ENCODE measurements at regions not wholly inside any gene's neighbourhood (a gene's known extent, or its start where the extent isn't known, plus 50 kb on each side); places are given as distances from the start of the nearest gene placed in this dataset.

DNA sequence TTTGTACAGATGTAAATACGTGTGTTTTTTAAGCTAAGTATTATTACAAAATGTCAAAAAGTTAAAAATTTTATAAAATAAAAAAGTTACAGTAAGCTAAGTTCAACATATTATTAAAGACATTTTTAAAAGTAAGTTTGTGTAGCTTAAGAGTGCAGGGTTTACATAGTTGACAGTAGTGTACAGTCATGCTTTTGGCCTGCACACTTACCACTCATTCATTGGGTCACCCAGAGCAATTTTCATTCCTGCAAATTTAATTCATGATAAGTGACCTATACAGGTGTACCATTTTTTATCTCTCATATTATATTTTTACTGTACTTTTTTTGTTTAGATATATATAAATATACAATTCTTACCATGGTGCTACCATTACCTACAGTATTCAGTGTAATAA, 769.9 kb upstream of the SLITRK6 start:
- no peaks in the 10 kb centered on the region for H3K36me3 Mint-ChIP-seq
- H3K27me3 Mint-ChIP-seq (ENCODE audit: low read depth), result no peaks in the 10 kb centered on the region
- H3K27ac Mint-ChIP-seq, result no peak overlapping the region
- H3K4me3 Mint-ChIP-seq, result no peak overlapping the region
- no peak for DNase-seq (ENCODE audit: low spot score in 2 of 2, unreplicated experiment in 2 of 2)
- no peaks in the 10 kb centered on the region for H3K4me1 Mint-ChIP-seq
- no peak for TF ChIP-seq CTCF (IDR thresholded peaks at IDR 0.05; ENCODE audit: unreplicated experiment)
- no peaks in the 10 kb centered on the region for H3K9me3 Mint-ChIP-seq

DNA sequence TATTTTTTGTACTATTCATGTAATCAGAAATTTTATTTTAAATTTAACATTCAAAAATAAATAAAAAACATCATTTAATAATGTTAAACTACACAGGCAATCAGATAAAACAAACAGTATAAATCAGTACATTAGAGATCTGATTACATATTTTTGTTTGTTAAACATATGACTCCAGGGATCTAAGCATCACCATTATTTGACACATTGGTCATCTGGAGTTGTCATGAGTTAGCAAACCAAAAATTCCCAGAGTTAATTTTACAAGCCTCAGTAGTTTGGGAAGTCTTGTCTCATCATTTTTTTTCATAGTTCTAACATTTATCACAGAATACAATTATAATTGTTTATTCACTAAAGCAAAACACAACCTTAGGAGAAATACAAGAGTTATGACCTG, 770.8 kb upstream of the SLITRK6 start:
- no peaks in the 10 kb centered on the region for H3K36me3 Mint-ChIP-seq
- no peaks in the 10 kb centered on the region for H3K27me3 Mint-ChIP-seq (ENCODE audit: low read depth)
- H3K9me3 Mint-ChIP-seq, result no peaks in the 10 kb centered on the region
- H3K27ac Mint-ChIP-seq, result no peak overlapping the region
- H3K4me3 Mint-ChIP-seq, result no peak overlapping the region
- no peak for TF ChIP-seq CTCF (IDR thresholded peaks at IDR 0.05; ENCODE audit: unreplicated experiment)
- no peak for DNase-seq (ENCODE audit: low spot score in 2 of 2, unreplicated experiment in 2 of 2)
- no peaks in the 10 kb centered on the region for H3K4me1 Mint-ChIP-seq

GRCh38 chr13:86572115-86572514, 772.9 kb upstream of the SLITRK6 start:
- TF ChIP-seq CTCF (IDR thresholded peaks at IDR 0.05; ENCODE audit: unreplicated experiment), result no peak
- no peaks in the 10 kb centered on the region for H3K9me3 Mint-ChIP-seq
- H3K4me3 Mint-ChIP-seq, result no peak overlapping the region
- H3K4me1 Mint-ChIP-seq, result no peaks in the 10 kb centered on the region
- no peaks in the 10 kb centered on the region for H3K36me3 Mint-ChIP-seq
- no peaks in the 10 kb centered on the region for H3K27me3 Mint-ChIP-seq (ENCODE audit: low read depth)
- H3K27ac Mint-ChIP-seq, result no peak overlapping the region
- DNase-seq (ENCODE audit: low spot score in 2 of 2, unreplicated experiment in 2 of 2), result no peak

DNA sequence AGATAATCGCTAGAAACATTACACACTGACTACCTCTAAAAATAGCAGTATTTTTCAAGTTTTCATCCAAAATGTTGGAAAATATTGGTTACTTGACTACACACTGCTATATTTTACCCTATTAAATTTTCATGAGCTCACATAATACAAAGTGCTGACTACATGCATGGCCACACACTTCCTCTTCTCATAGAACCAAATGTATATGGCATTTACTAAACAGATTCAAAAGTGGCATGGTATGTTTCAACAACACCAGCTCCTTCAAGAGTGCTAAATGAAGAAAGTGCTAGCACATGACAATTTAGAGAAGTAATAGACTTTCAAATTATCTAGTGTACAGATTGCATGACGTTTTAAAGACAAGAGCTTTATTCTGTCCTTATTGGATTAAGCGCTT, 780.4 kb upstream of the SLITRK6 start:
- H3K27me3 Mint-ChIP-seq (ENCODE audit: low read depth), result no peaks in the 10 kb centered on the region
- DNase-seq (ENCODE audit: low spot score in 2 of 2, unreplicated experiment in 2 of 2), result no peak
- no peak overlapping the region for H3K4me3 Mint-ChIP-seq
- no peaks in the 10 kb centered on the region for H3K4me1 Mint-ChIP-seq
- H3K36me3 Mint-ChIP-seq, result no peaks in the 10 kb centered on the region
- TF ChIP-seq CTCF (IDR thresholded peaks at IDR 0.05; ENCODE audit: unreplicated experiment), result no peak
- peaks cover 5% of the 10 kb centered on the region for H3K9me3 Mint-ChIP-seq
- H3K27ac Mint-ChIP-seq, result no peak overlapping the region

DNA sequence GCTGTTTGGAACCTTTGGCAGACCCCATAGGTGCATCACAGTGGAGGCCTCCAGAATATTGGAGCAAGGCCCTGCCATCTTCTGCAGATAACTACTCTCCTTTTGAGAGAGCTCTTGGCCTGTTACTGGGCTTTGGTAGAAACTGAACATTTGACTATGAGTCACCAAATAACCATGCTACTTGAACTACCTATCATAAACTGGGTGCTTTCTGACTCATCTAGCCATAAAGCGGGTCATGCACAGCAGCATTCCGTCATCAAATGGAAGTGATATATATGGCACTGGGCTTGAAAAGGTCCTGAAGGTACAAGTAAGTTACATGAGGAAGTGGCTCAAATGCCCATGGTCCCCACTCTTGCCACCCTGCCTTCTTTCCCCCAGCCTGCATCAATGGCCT, 782.5 kb upstream of the SLITRK6 start:
- H3K27ac Mint-ChIP-seq, result no peak overlapping the region
- no peak overlapping the region for H3K4me3 Mint-ChIP-seq
- H3K4me1 Mint-ChIP-seq, result peaks cover 7% of the 10 kb centered on the region
- DNase-seq (ENCODE audit: low spot score in 2 of 2, unreplicated experiment in 2 of 2), result no peak
- H3K27me3 Mint-ChIP-seq (ENCODE audit: low read depth), result no peaks in the 10 kb centered on the region
- H3K36me3 Mint-ChIP-seq, result no peaks in the 10 kb centered on the region
- peaks cover 5% of the 10 kb centered on the region for H3K9me3 Mint-ChIP-seq
- TF ChIP-seq CTCF (IDR thresholded peaks at IDR 0.05; ENCODE audit: unreplicated experiment), result no peak

DNA sequence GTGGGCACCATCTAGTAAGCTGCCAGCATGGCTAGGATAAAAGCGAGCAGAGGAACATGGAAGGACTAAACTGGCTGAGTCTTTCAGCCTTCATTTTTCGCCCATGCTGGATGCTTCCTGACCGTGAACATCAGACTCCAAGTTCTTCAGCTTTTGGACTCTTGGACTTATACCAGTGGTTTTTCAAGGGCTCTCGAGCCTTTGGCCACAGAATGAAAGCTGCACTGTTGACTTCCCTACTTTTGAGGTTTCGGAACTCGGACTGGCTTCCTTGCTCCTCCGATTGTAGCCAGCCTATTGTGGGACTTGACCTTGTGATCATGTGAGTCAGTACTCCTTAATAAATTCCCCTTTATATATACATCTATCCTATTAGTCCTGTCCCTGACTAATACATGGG, 785.1 kb upstream of the SLITRK6 start:
- DNase-seq (ENCODE audit: low spot score in 2 of 2, unreplicated experiment in 2 of 2), result no peak
- Mint-ChIP-seq H3K9me3 (peaks cover 8% of the 10 kb centered on the region), H3K27ac (no peak overlapping the region), H3K27me3 (ENCODE audit: low read depth) (no peaks in the 10 kb centered on the region), H3K36me3 (no peaks in the 10 kb centered on the region), H3K4me1 (peaks cover 7% of the 10 kb centered on the region), H3K4me3 (no peak overlapping the region)
- no peak for TF ChIP-seq CTCF (IDR thresholded peaks at IDR 0.05; ENCODE audit: unreplicated experiment)

All from mesothelial cell of epicardium (in vitro differentiated cells).